ENCODE measurements at regions not wholly inside any gene's neighbourhood (a gene's known extent, or its start where the extent isn't known, plus 50 kb on each side); places are given as distances from the start of the nearest gene placed in this dataset.

DNA sequence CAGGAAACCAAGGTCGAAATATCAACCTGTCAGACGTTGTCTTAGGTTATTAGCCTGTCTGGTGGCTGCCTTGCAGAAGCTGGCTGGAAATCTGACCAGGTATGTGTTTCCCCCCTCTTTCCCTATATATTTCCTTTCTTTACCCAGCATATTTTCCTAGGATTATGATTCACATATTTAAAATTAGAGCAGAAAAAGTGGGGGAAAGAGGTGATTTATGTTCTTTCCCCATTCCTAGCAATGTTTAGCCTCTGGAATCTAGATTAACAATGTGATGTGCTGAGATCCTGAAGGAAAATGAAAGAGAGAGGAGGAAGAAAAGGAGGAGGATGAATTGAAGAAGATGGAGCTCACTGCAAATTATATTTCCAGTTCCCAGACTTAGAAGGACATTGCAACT is 421.4 kb upstream of the AUTS2 start:
- TF ChIP-seq, protein P1, sequence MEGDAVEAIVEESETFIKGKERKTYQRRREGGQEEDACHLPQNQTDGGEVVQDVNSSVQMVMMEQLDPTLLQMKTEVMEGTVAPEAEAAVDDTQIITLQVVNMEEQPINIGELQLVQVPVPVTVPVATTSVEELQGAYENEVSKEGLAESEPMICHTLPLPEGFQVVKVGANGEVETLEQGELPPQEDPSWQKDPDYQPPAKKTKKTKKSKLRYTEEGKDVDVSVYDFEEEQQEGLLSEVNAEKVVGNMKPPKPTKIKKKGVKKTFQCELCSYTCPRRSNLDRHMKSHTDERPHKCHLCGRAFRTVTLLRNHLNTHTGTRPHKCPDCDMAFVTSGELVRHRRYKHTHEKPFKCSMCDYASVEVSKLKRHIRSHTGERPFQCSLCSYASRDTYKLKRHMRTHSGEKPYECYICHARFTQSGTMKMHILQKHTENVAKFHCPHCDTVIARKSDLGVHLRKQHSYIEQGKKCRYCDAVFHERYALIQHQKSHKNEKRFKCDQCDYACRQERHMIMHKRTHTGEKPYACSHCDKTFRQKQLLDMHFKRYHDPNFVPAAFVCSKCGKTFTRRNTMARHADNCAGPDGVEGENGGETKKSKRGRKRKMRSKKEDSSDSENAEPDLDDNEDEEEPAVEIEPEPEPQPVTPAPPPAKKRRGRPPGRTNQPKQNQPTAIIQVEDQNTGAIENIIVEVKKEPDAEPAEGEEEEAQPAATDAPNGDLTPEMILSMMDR (IDR thresholded peaks at IDR 0.05; ENCODE audit: low read depth, low read length): no peak
- no peak for TF ChIP-seq EZH2phosphoT487 (IDR thresholded peaks at IDR 0.05; ENCODE audit: low read depth)

All from OCI-LY3 (cell line).